A549 (cell line): ENCODE measurements at regions not wholly inside any gene's neighbourhood (a gene's known extent, or its start where the extent isn't known, plus 50 kb on each side); places are given as distances from the start of the nearest gene placed in this dataset.

ENCODE experiments used
- CTCF ChIP-seq: fragments of >200 bp; sonication (Bioruptor Twin); formaldehyde crosslinking; IDR thresholded peaks from 3 replicates; pipeline ENCODE4 v1.5.1; 2016
- ELK1 ChIP-seq: fragments of 150-350 bp; IDR thresholded peaks from 2 replicates; pipeline ENCODE4 v1.6.1; 2014; ENCODE audit warnings: low read depth, mild to moderate bottlenecking, low read length
- POLR2A ChIP-seq: IDR thresholded peaks from 2 replicates; pipeline ENCODE4 v1.6.1; 2012; ENCODE audit warnings: mild to moderate bottlenecking, low read length
- RFX5 ChIP-seq: fragments of 450-650 bp; IDR thresholded peaks from 2 replicates; pipeline ENCODE4 v1.7.1; 2014; ENCODE audit warnings: antibody characterized with exemption, mild to moderate bottlenecking, moderate library complexity

- TF ChIP-seq RFX5 (no peak), CTCF (no peak), POLR2A (no peak), ELK1 (no peak)
Observed at GRCh38 chr2:134181219-134181618, 72.7 kb upstream of the MGAT5 start.
